H1 (cell line): ENCODE measurements at regions not wholly inside any gene's neighbourhood (a gene's known extent, or its start where the extent isn't known, plus 50 kb on each side); places are given as distances from the start of the nearest gene placed in this dataset.

Source experiments
- BCL11A ChIP-seq, 2 experiments: IDR thresholded peaks; one replicate each; pipeline ENCODE4 v1.6.1; 2011; ENCODE audit warnings: low read depth in 2 of 2, low read length in 2 of 2, mild to moderate bottlenecking in 2 of 2
- CHD7 ChIP-seq: fragments of 300-600 bp; sonication (generic); IDR thresholded peaks from 2 replicates; pipeline ENCODE4 v1.7.1; 2012; ENCODE audit warnings: low read length, moderate library complexity, mild to moderate bottlenecking, inconsistent platforms; ENCODE audit not compliant: insufficient replicate concordance
- CTBP2 ChIP-seq: IDR thresholded peaks from 2 replicates; pipeline ENCODE4 v1.7.0; 2011; ENCODE audit warnings: borderline replicate concordance, mild to moderate bottlenecking, moderate library complexity, mixed read lengths, low read length; ENCODE audit not compliant: insufficient read depth, insufficient read length
- E2F6 ChIP-seq: IDR thresholded peaks from 2 replicates; pipeline ENCODE4 v1.6.1; 2012; ENCODE audit warnings: inconsistent platforms
- EGR1 ChIP-seq: IDR thresholded peaks from 2 replicates; pipeline ENCODE4 v1.6.1; 2011; ENCODE audit warnings: low read depth, low read length, borderline replicate concordance
- GABPA ChIP-seq: IDR thresholded peaks from 2 replicates; pipeline ENCODE4 v1.6.1; 2011; ENCODE audit warnings: mild to moderate bottlenecking, low read length, moderate library complexity, borderline replicate concordance; ENCODE audit not compliant: insufficient read depth
- NANOG ChIP-seq: IDR thresholded peaks from 2 replicates; pipeline ENCODE4 v1.6.1; 2011; ENCODE audit warnings: low read length, low read depth, mild to moderate bottlenecking, inconsistent platforms; ENCODE audit not compliant: insufficient read depth, poor library complexity, severe bottlenecking
- RFX5 ChIP-seq: IDR thresholded peaks from 2 replicates; pipeline ENCODE4 v1.6.1; 2011; ENCODE audit warnings: low read depth, low read length, improper control_type of control experiment, borderline replicate concordance
- RXRA ChIP-seq: IDR thresholded peaks from 2 replicates; pipeline ENCODE4 v1.6.1; 2011; ENCODE audit warnings: low read depth, mild to moderate bottlenecking, low read length, moderate library complexity; ENCODE audit not compliant: insufficient read depth
- TEAD4 ChIP-seq: IDR thresholded peaks from 2 replicates; pipeline ENCODE4 v1.6.1; 2012; ENCODE audit warnings: low read depth, low read length, inconsistent platforms, mixed read lengths
- ZNF274 ChIP-seq: IDR thresholded peaks from 2 replicates; pipeline ENCODE4 v1.7.0; 2012; ENCODE audit warnings: low read length, borderline replicate concordance; ENCODE audit errors: extremely low read depth

GRCh38 chr9:1443450-1443849 is 393.3 kb downstream of the DMRT2 start (continued):
- TF ChIP-seq CHD7: no peak
- no peak for TF ChIP-seq RFX5
- TF ChIP-seq EGR1: no peak
- no peak for TF ChIP-seq RXRA
- TF ChIP-seq E2F6: no peak
- no peak for TF ChIP-seq GABPA
- TF ChIP-seq BCL11A (IDR thresholded peaks at IDR 0.05; ENCODE audit: low read depth in 2 of 2, low read length in 2 of 2): no peak
- TF ChIP-seq ZNF274: no peak
- TF ChIP-seq NANOG: no peak
- TF ChIP-seq TEAD4: no peak
- no peak for TF ChIP-seq CTBP2
